Dermis microvascular lymphatic vessel endothelial cell (primary cell): ENCODE measurements at regions not wholly inside any gene's neighbourhood (a gene's known extent, or its start where the extent isn't known, plus 50 kb on each side); places are given as distances from the start of the nearest gene placed in this dataset.

ENCODE experiments used
- DNase-seq, 2 donors: peaks; one replicate each; pipeline versions ENCODE4 v3.0.0 to v3.0.0-alpha.2; 2010; ENCODE audit warnings: low read depth in 2 of 2

- DNase-seq, result no peak
Measured at GRCh38 chr13:29955137-29955650, 104.8 kb upstream of the UBL3 start.

- no peak for DNase-seq
Measured at GRCh38 chr13:29954082-29955028, 103.9 kb upstream of the UBL3 start.

- no peak for DNase-seq
Measured at GRCh38 chr13:29953542-29953941, 103.1 kb upstream of the UBL3 start.

- no peak for DNase-seq
Measured at GRCh38 chr13:29952245-29952644, 101.8 kb upstream of the UBL3 start.

- no peak for DNase-seq
Measured at GRCh38 chr13:29948791-29949190, 98.4 kb upstream of the UBL3 start.

GRCh38 chr13:29948244-29948643 lies 97.8 kb upstream of the UBL3 start:
- DNase-seq, result no peak

- no peak for DNase-seq
Measured at GRCh38 chr13:29947839-29948238, 97.4 kb upstream of the UBL3 start.

- DNase-seq, result no peak
Measured at GRCh38 chr13:29946093-29946492, 95.7 kb upstream of the UBL3 start.

GRCh38 chr13:29943686-29944085 lies 93.3 kb upstream of the UBL3 start:
- DNase-seq, result no peak

- DNase-seq, result no peak
Measured at GRCh38 chr13:29943273-29943672, 92.9 kb upstream of the UBL3 start.

GRCh38 chr13:29940715-29941114 lies 90.3 kb upstream of the UBL3 start:
- DNase-seq, result no peak

GRCh38 chr13:29939158-29939557 lies 88.7 kb upstream of the UBL3 start:
- DNase-seq, result no peak

- no peak for DNase-seq
Measured at GRCh38 chr13:29937841-29938240, 87.4 kb upstream of the UBL3 start.

GRCh38 chr13:29937379-29937778 lies 87.0 kb upstream of the UBL3 start:
- no peak for DNase-seq

GRCh38 chr13:29936956-29937355 lies 86.5 kb upstream of the UBL3 start:
- DNase-seq, result no peak

GRCh38 chr13:29936051-29936813 lies 85.8 kb upstream of the UBL3 start:
- no peak for DNase-seq

GRCh38 chr13:29935309-29935981 lies 85.0 kb upstream of the UBL3 start:
- DNase-seq, result no peak

GRCh38 chr13:29934531-29935308 lies 84.3 kb upstream of the UBL3 start:
- DNase-seq, result no peak

GRCh38 chr13:29933401-29933800 lies 83.0 kb upstream of the UBL3 start:
- no peak for DNase-seq

- DNase-seq, result no peak
Measured at GRCh38 chr13:29931696-29932095, 81.3 kb upstream of the UBL3 start.
